DND-41 (cell line): ENCODE measurements at regions not wholly inside any gene's neighbourhood (a gene's known extent, or its start where the extent isn't known, plus 50 kb on each side); places are given as distances from the start of the nearest gene placed in this dataset.

Source experiments
- ATAC-seq: fragments of 200-7000 bp; cut with Tn5 transposase; 3 replicates; pipeline ENCODE4 v1.9.1; 2021; ENCODE audit warnings: low read depth; ENCODE audit not compliant: insufficient read depth
- DNase-seq: peaks from one replicate; pipeline ENCODE4 v3.0.0-alpha.2; 2020
- H2AFZ ChIP-seq: 2 replicates; pipeline ENCODE4 v1.6.0; 2012; ENCODE audit warnings: low read depth, low read length
- H3K27ac ChIP-seq: 2 replicates; pipeline ENCODE4 v1.5.1; 2012; ENCODE audit warnings: low read length, inconsistent platforms
- H3K27me3 ChIP-seq: fragments of 200-600 bp; sonication (generic); 2 replicates; pipeline ENCODE4 v1.6.0; 2012; ENCODE audit warnings: low read length, mild to moderate bottlenecking, inconsistent platforms; ENCODE audit not compliant: insufficient read depth, poor library complexity
- H3K36me3 ChIP-seq: 2 replicates; pipeline ENCODE4 v1.5.1; 2012; ENCODE audit warnings: low read length, inconsistent platforms; ENCODE audit not compliant: insufficient read depth
- H3K4me1 ChIP-seq: 2 replicates; pipeline ENCODE4 v1.5.1; 2012; ENCODE audit warnings: mild to moderate bottlenecking, low read length; ENCODE audit not compliant: insufficient read depth
- H3K4me2 ChIP-seq: 2 replicates; pipeline ENCODE4 v1.6.0; 2012; ENCODE audit warnings: mild to moderate bottlenecking, moderate library complexity, low read length, inconsistent platforms; ENCODE audit not compliant: insufficient read depth
- H3K4me3 ChIP-seq, 2 experiments: fragments of 200-600 bp in 1 of 2; shearing (Covaris generic) in 1 of 2; 2 replicates each; pipeline ENCODE4 v1.5.1; 2012 to 2016; ENCODE audit warnings: inconsistent platforms in 2 of 2, low read length in 2 of 2, mild to moderate bottlenecking in 2 of 2, low read depth in 1 of 2, moderate library complexity in 1 of 2
- H3K79me2 ChIP-seq: 2 replicates; pipeline ENCODE4 v1.6.0; 2012; ENCODE audit warnings: low read length, inconsistent platforms; ENCODE audit not compliant: insufficient read depth
- H3K9ac ChIP-seq: 2 replicates; pipeline ENCODE4 v1.6.0; 2012; ENCODE audit warnings: low read depth, mild to moderate bottlenecking, inconsistent platforms, low read length, moderate library complexity
- H3K9me3 ChIP-seq: 2 replicates; pipeline ENCODE4 v1.5.1; 2012; ENCODE audit warnings: low read length, moderate library complexity, mild to moderate bottlenecking, inconsistent platforms; ENCODE audit not compliant: insufficient read depth, severe bottlenecking
- H4K20me1 ChIP-seq: 2 replicates; pipeline ENCODE4 v1.6.0; 2012; ENCODE audit warnings: low read length; ENCODE audit not compliant: insufficient read depth
- EZH2 ChIP-seq: IDR thresholded peaks from 3 replicates; pipeline ENCODE4 v1.6.1; 2012; ENCODE audit warnings: borderline replicate concordance, low read depth, mild to moderate bottlenecking, moderate library complexity, low read length, inconsistent platforms; ENCODE audit not compliant: severe bottlenecking
- TF ChIP-seq, protein P1 (sequence below): IDR thresholded peaks from 2 replicates; pipeline ENCODE4 v1.5.1; 2012; ENCODE audit warnings: borderline replicate concordance, low read length, moderate library complexity, mild to moderate bottlenecking; ENCODE audit not compliant: poor library complexity, severe bottlenecking; ENCODE audit errors: extremely low read depth

DNA sequence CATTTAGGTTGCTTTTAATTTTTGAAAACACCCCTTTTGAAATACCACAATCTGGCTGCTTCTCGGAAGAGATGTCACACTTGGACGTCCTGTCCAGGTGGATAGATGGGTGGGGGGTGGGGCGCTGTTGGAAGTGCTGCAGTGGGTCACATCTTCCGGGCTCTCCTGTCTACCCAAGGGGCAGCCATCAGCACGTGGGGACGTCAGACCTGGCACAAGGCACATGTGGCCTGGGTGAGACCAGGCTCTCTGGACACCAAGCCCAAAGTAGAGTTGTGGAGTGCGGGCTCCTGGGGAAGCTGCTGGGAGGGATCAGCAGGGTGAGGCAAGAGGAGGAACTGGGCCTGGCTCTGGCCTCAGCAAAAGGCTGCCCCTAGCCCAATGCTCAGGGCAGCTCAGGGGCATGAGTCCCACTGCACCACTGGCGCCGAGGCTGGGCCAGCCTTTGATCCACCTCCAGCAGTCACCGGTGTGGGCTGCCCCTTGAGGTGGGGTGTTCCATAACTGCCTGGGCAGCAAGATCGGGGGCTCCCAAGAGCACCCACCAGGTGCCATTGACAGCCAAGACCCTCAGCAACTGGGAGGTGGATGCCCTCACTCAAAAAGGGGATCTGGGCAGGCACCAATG lies 68.6 kb upstream of the CCND1 start:
- H3K9me3 ChIP-seq: no peaks in the 10 kb centered on the region
- H3K27me3 ChIP-seq: peaks cover 6% of the 10 kb centered on the region
- no peaks in the 10 kb centered on the region for H3K4me1 ChIP-seq
- H3K27ac ChIP-seq: no peak overlapping the region
- no peak for TF ChIP-seq EZH2
- TF ChIP-seq, protein P1, sequence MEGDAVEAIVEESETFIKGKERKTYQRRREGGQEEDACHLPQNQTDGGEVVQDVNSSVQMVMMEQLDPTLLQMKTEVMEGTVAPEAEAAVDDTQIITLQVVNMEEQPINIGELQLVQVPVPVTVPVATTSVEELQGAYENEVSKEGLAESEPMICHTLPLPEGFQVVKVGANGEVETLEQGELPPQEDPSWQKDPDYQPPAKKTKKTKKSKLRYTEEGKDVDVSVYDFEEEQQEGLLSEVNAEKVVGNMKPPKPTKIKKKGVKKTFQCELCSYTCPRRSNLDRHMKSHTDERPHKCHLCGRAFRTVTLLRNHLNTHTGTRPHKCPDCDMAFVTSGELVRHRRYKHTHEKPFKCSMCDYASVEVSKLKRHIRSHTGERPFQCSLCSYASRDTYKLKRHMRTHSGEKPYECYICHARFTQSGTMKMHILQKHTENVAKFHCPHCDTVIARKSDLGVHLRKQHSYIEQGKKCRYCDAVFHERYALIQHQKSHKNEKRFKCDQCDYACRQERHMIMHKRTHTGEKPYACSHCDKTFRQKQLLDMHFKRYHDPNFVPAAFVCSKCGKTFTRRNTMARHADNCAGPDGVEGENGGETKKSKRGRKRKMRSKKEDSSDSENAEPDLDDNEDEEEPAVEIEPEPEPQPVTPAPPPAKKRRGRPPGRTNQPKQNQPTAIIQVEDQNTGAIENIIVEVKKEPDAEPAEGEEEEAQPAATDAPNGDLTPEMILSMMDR: no peak
- DNase-seq (no peak), ATAC-seq (no peak)
- H3K36me3 ChIP-seq: no peaks in the 10 kb centered on the region
- H3K9ac ChIP-seq: no peak overlapping the region
- peaks cover 3% of the 10 kb centered on the region; the same call in 1 of the 2 replicates for H4K20me1 ChIP-seq
- H3K79me2 ChIP-seq: no peaks in the 10 kb centered on the region
- H3K4me2 ChIP-seq: no peak overlapping the region
- no peak overlapping the region for H3K4me3 ChIP-seq
- H2AFZ ChIP-seq: no peak overlapping the region

DNA sequence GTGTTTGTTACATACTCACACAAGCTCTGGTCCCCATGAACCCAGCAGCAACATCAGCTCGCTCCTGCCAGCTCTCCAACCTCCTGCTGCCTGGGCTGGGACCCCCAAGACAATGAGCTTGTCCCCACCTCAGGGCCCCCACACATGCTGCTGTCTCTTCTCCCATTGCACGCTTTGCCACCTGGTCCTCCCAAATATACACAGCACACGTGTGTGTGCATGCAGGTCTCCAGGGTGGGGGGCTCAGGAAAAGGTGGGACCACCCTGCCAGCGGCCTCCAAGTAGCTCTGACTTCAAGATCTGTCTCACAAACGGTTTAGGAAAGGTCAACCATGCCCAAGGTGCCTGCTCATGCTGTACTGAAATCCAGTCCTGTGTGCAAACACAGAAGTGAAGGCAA lies 68.1 kb upstream of the CCND1 start:
- TF ChIP-seq, protein P1: no peak
- no peak for TF ChIP-seq EZH2
- H3K4me3 ChIP-seq: no peak overlapping the region
- no peak for DNase-seq

DNA sequence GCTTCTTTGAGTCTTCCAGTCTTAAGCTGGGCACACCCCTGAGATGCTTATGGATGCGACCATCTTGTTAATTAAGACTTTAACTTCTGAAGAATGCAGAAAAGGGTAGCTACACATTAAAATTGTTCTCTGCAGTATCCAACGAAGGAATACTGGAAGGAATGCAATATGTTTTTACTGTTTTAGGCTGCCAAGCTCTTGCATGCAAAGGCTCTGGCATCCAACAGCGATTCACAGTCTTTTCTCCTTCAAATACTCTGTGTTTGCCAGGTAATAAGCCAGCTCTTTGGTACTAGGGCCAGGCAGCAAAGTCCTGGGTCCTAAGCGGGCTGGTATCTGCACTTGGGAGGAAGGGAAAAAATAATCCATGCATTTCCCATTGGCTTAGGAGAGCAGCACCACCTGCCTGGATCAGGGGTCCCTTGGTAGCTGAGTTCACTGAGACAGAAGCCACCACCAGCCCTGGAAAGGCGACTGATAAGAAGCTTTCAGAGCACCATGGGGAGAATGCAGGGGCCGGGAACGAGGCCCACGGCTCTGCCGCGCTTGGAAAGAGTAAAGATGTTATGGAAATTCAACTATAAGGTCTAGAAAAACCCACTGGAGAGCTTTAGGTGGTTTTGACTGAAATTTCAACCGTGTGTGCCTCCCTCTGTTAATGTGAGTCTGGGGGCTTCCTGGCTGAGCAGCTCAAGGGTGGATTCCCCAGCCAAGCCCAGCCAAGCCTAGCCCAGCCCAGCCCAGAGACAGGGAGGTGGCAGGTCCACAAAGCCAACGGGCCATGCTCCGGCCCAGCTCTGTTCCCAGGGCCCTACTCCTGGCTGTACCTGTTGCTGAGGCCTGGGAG lies 67.0 kb upstream of the CCND1 start:
- H2AFZ ChIP-seq: no peak overlapping the region
- no peak overlapping the region for H3K9ac ChIP-seq
- H3K36me3 ChIP-seq: no peaks in the 10 kb centered on the region
- H3K79me2 ChIP-seq: no peaks in the 10 kb centered on the region
- H3K4me1 ChIP-seq: no peaks in the 10 kb centered on the region
- peaks cover 6% of the 10 kb centered on the region for H3K27me3 ChIP-seq
- DNase-seq: no peak
- peaks cover 3% of the 10 kb centered on the region; the same call in 1 of the 2 replicates for H4K20me1 ChIP-seq
- H3K4me2 ChIP-seq: no peak overlapping the region
- H3K4me3 ChIP-seq: no peak overlapping the region
- no peaks in the 10 kb centered on the region for H3K9me3 ChIP-seq
- no peak overlapping the region for H3K27ac ChIP-seq
- no peak for ATAC-seq
- TF ChIP-seq, protein P1: no peak
- TF ChIP-seq EZH2: no peak

More for the DNA sequence above, 68.1 kb upstream of the CCND1 start:
- Histone ChIP-seq H3K9ac (no peak overlapping the region), H3K4me1 (no peaks in the 10 kb centered on the region), H3K27me3 (peaks cover 6% of the 10 kb centered on the region), H3K4me2 (no peak overlapping the region), H3K36me3 (no peaks in the 10 kb centered on the region), H3K79me2 (no peaks in the 10 kb centered on the region), H2AFZ (no peak overlapping the region), H3K9me3 (no peaks in the 10 kb centered on the region), H4K20me1 (peaks cover 3% of the 10 kb centered on the region; the same call in 1 of the 2 replicates), H3K27ac (no peak overlapping the region)
- no peak for ATAC-seq
